ENCODE measurements at regions not wholly inside any gene's neighbourhood (a gene's known extent, or its start where the extent isn't known, plus 50 kb on each side); places are given as distances from the start of the nearest gene placed in this dataset.

DNA sequence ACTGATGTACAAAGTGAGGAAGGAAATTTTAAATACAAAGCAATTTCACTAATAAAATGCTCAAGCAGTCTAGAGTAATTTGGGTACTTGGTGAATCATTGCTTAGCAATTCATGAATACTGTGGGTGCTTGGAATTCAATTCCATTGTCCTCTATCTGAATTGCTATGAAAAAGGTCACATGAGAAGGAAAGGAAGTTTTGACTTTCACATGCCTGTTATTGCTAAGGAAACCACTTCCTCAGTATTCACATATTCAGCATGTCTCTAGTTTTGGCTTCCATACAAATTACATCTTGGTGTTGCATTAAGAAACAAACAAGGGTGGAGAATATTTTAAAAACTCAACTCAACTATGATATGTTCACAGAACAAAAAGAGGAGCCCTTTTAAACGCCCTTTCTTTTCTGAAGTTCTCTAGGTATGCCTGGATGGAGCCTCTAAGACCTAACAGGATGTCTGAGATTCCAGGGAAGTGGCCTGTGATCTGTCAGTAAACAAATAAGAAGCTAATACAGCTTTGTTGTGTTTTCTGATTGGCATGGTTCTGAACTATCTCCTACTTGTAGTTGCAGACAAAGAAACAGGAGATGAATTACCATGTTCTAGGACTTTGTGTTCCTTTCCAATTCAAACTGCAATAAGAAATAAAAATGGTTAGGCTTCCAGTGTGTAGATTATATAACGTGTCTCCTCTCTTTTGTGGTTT, 190.4 kb downstream of the OGFRL1 start:
- TF ChIP-seq, protein P1, sequence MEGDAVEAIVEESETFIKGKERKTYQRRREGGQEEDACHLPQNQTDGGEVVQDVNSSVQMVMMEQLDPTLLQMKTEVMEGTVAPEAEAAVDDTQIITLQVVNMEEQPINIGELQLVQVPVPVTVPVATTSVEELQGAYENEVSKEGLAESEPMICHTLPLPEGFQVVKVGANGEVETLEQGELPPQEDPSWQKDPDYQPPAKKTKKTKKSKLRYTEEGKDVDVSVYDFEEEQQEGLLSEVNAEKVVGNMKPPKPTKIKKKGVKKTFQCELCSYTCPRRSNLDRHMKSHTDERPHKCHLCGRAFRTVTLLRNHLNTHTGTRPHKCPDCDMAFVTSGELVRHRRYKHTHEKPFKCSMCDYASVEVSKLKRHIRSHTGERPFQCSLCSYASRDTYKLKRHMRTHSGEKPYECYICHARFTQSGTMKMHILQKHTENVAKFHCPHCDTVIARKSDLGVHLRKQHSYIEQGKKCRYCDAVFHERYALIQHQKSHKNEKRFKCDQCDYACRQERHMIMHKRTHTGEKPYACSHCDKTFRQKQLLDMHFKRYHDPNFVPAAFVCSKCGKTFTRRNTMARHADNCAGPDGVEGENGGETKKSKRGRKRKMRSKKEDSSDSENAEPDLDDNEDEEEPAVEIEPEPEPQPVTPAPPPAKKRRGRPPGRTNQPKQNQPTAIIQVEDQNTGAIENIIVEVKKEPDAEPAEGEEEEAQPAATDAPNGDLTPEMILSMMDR (IDR thresholded peaks at IDR 0.05 in 4 of 5, conservative IDR thresholded peaks at IDR 0.05 in 1 of 5): no peak
- TF ChIP-seq POLR2A (IDR thresholded peaks at IDR 0.05): no peak
